ENCODE measurements at regions not wholly inside any gene's neighbourhood (a gene's known extent, or its start where the extent isn't known, plus 50 kb on each side); places are given as distances from the start of the nearest gene placed in this dataset.

DNA sequence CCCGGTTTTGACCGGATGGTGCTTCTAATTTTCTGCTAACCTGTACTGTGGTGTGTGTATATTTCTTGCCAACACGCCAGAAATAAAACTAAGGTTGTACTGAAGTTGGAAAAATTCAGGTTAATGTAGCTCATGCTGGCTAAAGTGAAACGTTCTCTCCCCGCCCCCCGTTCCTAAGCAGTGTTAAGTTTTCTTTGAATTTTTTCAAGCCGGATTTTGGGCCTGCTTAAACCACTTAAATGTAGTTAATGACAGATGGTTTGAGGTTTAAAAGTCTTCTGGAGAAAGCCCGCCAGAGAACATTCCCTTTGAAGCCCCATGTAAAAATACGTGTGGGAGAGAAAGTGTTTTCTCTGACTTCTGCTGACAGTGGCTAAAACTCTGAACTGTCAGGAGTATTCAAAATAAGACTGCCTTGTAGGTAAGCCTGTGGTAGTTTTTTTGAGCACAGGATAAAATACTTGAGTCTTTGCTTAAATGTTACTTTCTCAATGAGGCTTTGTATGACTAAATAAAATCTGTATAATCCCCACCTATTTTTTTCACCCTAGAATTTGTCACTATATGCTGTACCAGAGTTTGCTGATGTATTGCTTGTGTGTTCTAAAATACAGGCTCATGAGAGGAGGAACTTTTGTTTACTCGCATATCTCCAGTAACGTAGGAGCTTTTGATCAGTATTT lies 101.3 kb downstream of the OR2B2 start:
- TF ChIP-seq CTCF (conservative IDR thresholded peaks at IDR 0.05; ENCODE audit: low read depth, low read length) = no peak
- no peak for TF ChIP-seq EZH2 (IDR thresholded peaks at IDR 0.05; ENCODE audit: low read length, unreplicated experiment)
- no peak for TF ChIP-seq EZH2phosphoT487 (IDR thresholded peaks at IDR 0.05; ENCODE audit: borderline replicate concordance, low read length)

Measured in PC-3 (cell line).